IMR-90 (cell line): ENCODE measurements at regions not wholly inside any gene's neighbourhood (a gene's known extent, or its start where the extent isn't known, plus 50 kb on each side); places are given as distances from the start of the nearest gene placed in this dataset.

Experiments used
- ATAC-seq: fragments of 200-7000 bp; cut with Tn5 transposase; 2 replicates; pipeline ENCODE4 v1.9.1; 2020; ENCODE audit warnings: low read depth, mild to moderate bottlenecking, moderate library complexity
- BruUV-seq: library from RNA; stranded (reverse); fragments of 400-500 nt; replicated peaks from 2 replicates; lab custom pipeline; 2021; lab: Mats Ljungman, UMichigan
- CTCF ChIA-PET: fragments of 300-600 bp; formaldehyde crosslinking; extraction: SDS; loops from one replicate; lab custom pipeline; 2021; ENCODE audit warnings: antibody characterized with exemption; lab: Yijun Ruan, JAX
- POLR2A ChIA-PET: fragments of 300-600 bp; sonication (Branson Sonifier 250); formaldehyde crosslinking; loops from one replicate; lab custom pipeline; 2022; ENCODE audit warnings: antibody characterized with exemption; ENCODE audit not compliant: unreplicated experiment; lab: Charles Lee
- DNase-seq: peaks from one replicate; pipeline ENCODE4 v3.0.0; 2013
- H2AFZ ChIP-seq: replicated peaks from 2 replicates; pipeline ENCODE3; 2013; ENCODE audit warnings: low read length, mild to moderate bottlenecking; ENCODE audit not compliant: poor library complexity
- H2AK5ac ChIP-seq: 2 replicates; pipeline ENCODE4 v1.6.1; 2013; ENCODE audit warnings: low read depth, low read length, inconsistent platforms
- H2AK9ac ChIP-seq: replicated peaks from 2 replicates; pipeline ENCODE3; 2013; ENCODE audit warnings: mild to moderate bottlenecking, low read depth, low read length, moderate library complexity; ENCODE audit not compliant: poor library complexity
- H2BK120ac ChIP-seq: 2 replicates; pipeline ENCODE4 v1.6.1; 2013; ENCODE audit warnings: low read depth, low read length, inconsistent platforms
- H2BK15ac ChIP-seq: 3 replicates; pipeline ENCODE4 v1.6.1; 2013; ENCODE audit warnings: low read depth, low read length, inconsistent platforms
- H2BK20ac ChIP-seq: 2 replicates; pipeline ENCODE4 v1.6.1; 2013; ENCODE audit warnings: low read depth, mild to moderate bottlenecking, inconsistent platforms, low read length, moderate library complexity
- H2BK5ac ChIP-seq: 2 replicates; pipeline ENCODE4 v1.6.1; 2013; ENCODE audit warnings: mild to moderate bottlenecking, low read depth, low read length, inconsistent platforms; ENCODE audit not compliant: poor library complexity, severe bottlenecking
- H3K14ac ChIP-seq: replicated peaks from 2 replicates; pipeline ENCODE4 v1.6.1; 2013; ENCODE audit warnings: low read depth, low read length, inconsistent platforms
- H3K18ac ChIP-seq: 2 replicates; pipeline ENCODE4 v1.6.1; 2013; ENCODE audit warnings: low read depth, low read length, control low read depth
- H3K23ac ChIP-seq: 2 replicates; pipeline ENCODE4 v1.6.1; 2013; ENCODE audit warnings: low read depth, low read length, inconsistent platforms
- H3K27ac ChIP-seq: 2 replicates; pipeline ENCODE4 v1.5.1; 2013; ENCODE audit warnings: mild to moderate bottlenecking, control low read depth, low read length; ENCODE audit not compliant: insufficient read depth
- H3K27me3 ChIP-seq: 2 replicates; pipeline ENCODE4 v1.6.1; 2013; ENCODE audit warnings: low read length; ENCODE audit not compliant: control insufficient read depth, insufficient read depth
- H3K36me3 ChIP-seq: 2 replicates; pipeline ENCODE4 v1.6.1; 2013; ENCODE audit warnings: low read length, mixed read lengths; ENCODE audit not compliant: control insufficient read depth, insufficient read depth
- H3K4ac ChIP-seq: 2 replicates; pipeline ENCODE4 v1.6.1; 2013; ENCODE audit warnings: low read depth, low read length, inconsistent platforms
- H3K4me1 ChIP-seq: 2 replicates; pipeline ENCODE4 v1.6.1; 2013; ENCODE audit warnings: low read length, mixed read lengths; ENCODE audit not compliant: control insufficient read depth, insufficient read depth
- H3K4me2 ChIP-seq: 2 replicates; pipeline ENCODE4 v1.6.1; 2013; ENCODE audit warnings: low read depth, mild to moderate bottlenecking, control low read depth, low read length, moderate library complexity
- H3K4me3 ChIP-seq: 2 replicates; pipeline ENCODE4 v1.5.1; 2013; ENCODE audit warnings: low read depth, mild to moderate bottlenecking, control low read depth, low read length, moderate library complexity; ENCODE audit not compliant: insufficient read depth
- H3K56ac ChIP-seq: 2 replicates; pipeline ENCODE4 v1.6.1; 2013; ENCODE audit warnings: low read length, inconsistent platforms; ENCODE audit not compliant: insufficient read depth; ENCODE audit errors: extremely low read depth
- H3K79me1 ChIP-seq, 2 experiments: 2 replicates each; pipeline ENCODE4 v1.6.1; 2013; ENCODE audit warnings: low read length in 2 of 2, inconsistent platforms in 1 of 2, low read depth in 1 of 2
- H3K9ac ChIP-seq: 2 replicates; pipeline ENCODE4 v1.6.1; 2013; ENCODE audit warnings: low read depth, low read length, control low read depth
- H3K9me1 ChIP-seq: 2 replicates; pipeline ENCODE4 v1.6.1; 2013; ENCODE audit warnings: low read length, inconsistent platforms; ENCODE audit not compliant: insufficient read depth
- H3K9me3 ChIP-seq: 2 replicates; pipeline ENCODE4 v1.6.1; 2013; ENCODE audit warnings: low read length; ENCODE audit not compliant: control insufficient read depth, insufficient read depth
- H4K20me1 ChIP-seq: 2 replicates; pipeline ENCODE4 v1.6.1; 2013; ENCODE audit warnings: low read length, inconsistent platforms; ENCODE audit not compliant: insufficient read depth
- H4K5ac ChIP-seq: 2 replicates; pipeline ENCODE4 v1.6.1; 2013; ENCODE audit warnings: mild to moderate bottlenecking, low read depth, low read length, control low read depth
- H4K8ac ChIP-seq, 2 experiments: 2 replicates each; pipeline ENCODE4 v1.6.1; 2013; ENCODE audit warnings: low read depth in 2 of 2, low read length in 2 of 2, control low read depth in 1 of 2, inconsistent platforms in 1 of 2
- H4K91ac ChIP-seq: 2 replicates; pipeline ENCODE4 v1.6.1; 2013; ENCODE audit warnings: low read depth, low read length, inconsistent platforms; ENCODE audit not compliant: insufficient read depth
- ELK1 ChIP-seq: fragments of 150-350 bp; IDR thresholded peaks from 2 replicates; pipeline ENCODE4 v1.6.1; 2016; ENCODE audit warnings: low read depth, mild to moderate bottlenecking, low read length, moderate library complexity, borderline replicate concordance
- FOS ChIP-seq: fragments of 150-350 bp; IDR thresholded peaks from 2 replicates; pipeline ENCODE4 v1.6.1; 2016; ENCODE audit warnings: low read depth, low read length
- NFE2L2 ChIP-seq: fragments of 150-350 bp; IDR thresholded peaks from 2 replicates; pipeline ENCODE4 v1.6.1; 2016; ENCODE audit warnings: low read depth, mild to moderate bottlenecking, low read length
- POLR2A ChIP-seq: IDR thresholded peaks from 2 replicates; pipeline ENCODE4 v1.6.1; 2012; ENCODE audit warnings: mild to moderate bottlenecking, low read depth, low read length
- SMC3 ChIP-seq: fragments of 150-350 bp; IDR thresholded peaks from 2 replicates; pipeline ENCODE4 v1.6.1; 2016; ENCODE audit warnings: low read depth, mild to moderate bottlenecking, antibody characterized with exemption, low read length, moderate library complexity
- WGBS, 2 experiments: methylation state at CpG; one replicate each; pipeline versions ENCODE4 v1.1.5 to v1.1.7; 2013; ENCODE audit warnings: missing lambda C conversion rate in 2 of 2; ENCODE audit not compliant: insufficient read length in 1 of 2; ENCODE audit errors: extremely low coverage in 2 of 2; 5-methylcytosine and 5-hydroxymethylcytosine counted together
- dilution Hi-C: fragments of 300-500 bp; cut with HindIII; formaldehyde crosslinking; loops from one replicate; pipeline ENCODE4 v1.14.3; 2018; ENCODE audit warnings: low sequenced_read_pairs; ENCODE audit not compliant: unreplicated experiment
- in situ Hi-C: fragments of 300-500 bp; cut with MboI; formaldehyde crosslinking; loops from 3 replicates; pipeline ENCODE4 v1.14.3; 2019; ENCODE audit warnings: low sequenced_read_pairs, inconsistent platforms, mixed read lengths
- intact Hi-C: fragments of 100-400 bp; cut with micrococcal nuclease; formaldehyde crosslinking; loops from 2 replicates; pipeline ENCODE4 v1.10.0; 2022
- TF ChIP-seq, protein P1 (sequence below): fragments of 150-350 bp; IDR thresholded peaks from 2 replicates; pipeline ENCODE4 v1.6.1; 2017; ENCODE audit warnings: mild to moderate bottlenecking, antibody characterized with exemption, low read length, low read depth

DNA sequence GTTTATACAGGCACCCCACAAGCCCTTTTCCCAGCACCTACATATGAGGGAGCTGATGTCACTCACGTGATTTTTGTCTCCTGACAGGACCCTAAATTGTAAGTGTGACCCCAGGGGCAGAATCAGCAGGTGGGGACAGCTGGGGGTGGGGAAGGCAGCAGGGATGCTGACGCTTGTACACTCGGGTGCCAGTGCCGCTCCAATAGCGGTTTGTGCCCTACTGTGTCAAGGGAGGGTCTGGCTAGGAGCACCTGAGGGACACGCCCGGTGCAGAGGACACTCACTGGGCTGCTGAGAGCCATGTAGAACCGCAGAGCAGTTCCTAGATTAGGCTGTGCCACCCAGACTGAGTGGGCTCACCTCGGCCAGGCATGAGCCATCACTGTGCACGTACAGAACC lies 81.3 kb downstream of the SCGB2B2 start:
- 51% methylated on average over 9 of the region's 10 CpGs; no CpG with 5 or more reads in 1 of the 2 experiments for WGBS, 2 experiments
- no peaks in the 10 kb centered on the region for H3K27me3 ChIP-seq
- no peak overlapping the region for H3K4me2 ChIP-seq
- no peaks in the 10 kb centered on the region for H4K20me1 ChIP-seq
- H3K36me3 ChIP-seq = no peaks in the 10 kb centered on the region
- H4K8ac ChIP-seq = no peak overlapping the region
- no peak overlapping the region for H2BK15ac ChIP-seq
- no TSS peak for BruUV-seq
- no peak overlapping the region for H2AK9ac ChIP-seq
- no peak overlapping the region for H2BK20ac ChIP-seq
- H4K5ac ChIP-seq = no peak overlapping the region
- no peak overlapping the region for H3K9ac ChIP-seq
- TF ChIP-seq SMC3 (no peak), NFE2L2 (no peak), ELK1 (no peak), FOS (no peak), POLR2A (no peak)
- TF ChIP-seq, protein P1, sequence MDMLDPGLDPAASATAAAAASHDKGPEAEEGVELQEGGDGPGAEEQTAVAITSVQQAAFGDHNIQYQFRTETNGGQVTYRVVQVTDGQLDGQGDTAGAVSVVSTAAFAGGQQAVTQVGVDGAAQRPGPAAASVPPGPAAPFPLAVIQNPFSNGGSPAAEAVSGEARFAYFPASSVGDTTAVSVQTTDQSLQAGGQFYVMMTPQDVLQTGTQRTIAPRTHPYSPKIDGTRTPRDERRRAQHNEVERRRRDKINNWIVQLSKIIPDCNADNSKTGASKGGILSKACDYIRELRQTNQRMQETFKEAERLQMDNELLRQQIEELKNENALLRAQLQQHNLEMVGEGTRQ = no peak
- intact Hi-C loops = no loop called here
- DNase-seq (no peak), ATAC-seq (no peak)
- H3K79me1 ChIP-seq = no peaks in the 10 kb centered on the region
- H2AK5ac ChIP-seq = no peak overlapping the region
- no peak overlapping the region for H3K14ac ChIP-seq
- in situ Hi-C loops = no loop called here
- H3K23ac ChIP-seq = no peak overlapping the region
- ChIA-PET POLR2A (no interaction called here), CTCF (no interaction called here)
- H3K27ac ChIP-seq = no peak overlapping the region
- peak overlapping the region; percentile 43 for H2AFZ ChIP-seq
- no peak overlapping the region for H3K56ac ChIP-seq
- H2BK5ac ChIP-seq = no peak overlapping the region
- dilution Hi-C loops = no loop called here
- no peak overlapping the region for H3K4ac ChIP-seq
- no peak overlapping the region for H3K18ac ChIP-seq
- no peak overlapping the region for H2BK120ac ChIP-seq
- H3K9me1 ChIP-seq = no peaks in the 10 kb centered on the region
- no peak overlapping the region for H3K4me3 ChIP-seq
- peaks cover 2% of the 10 kb centered on the region; the same call in 1 of the 2 replicates for H3K9me3 ChIP-seq
- H3K4me1 ChIP-seq = no peaks in the 10 kb centered on the region
- no peak overlapping the region for H4K91ac ChIP-seq
